Neutrophil (primary cell): ENCODE measurements at regions not wholly inside any gene's neighbourhood (a gene's known extent, or its start where the extent isn't known, plus 50 kb on each side); places are given as distances from the start of the nearest gene placed in this dataset.
"Not testable (repeated sequence)": the region's sequence is repeated elsewhere in the genome, so short reads cannot be mapped to it uniquely, and the experiment has no call there.

Experiments
- H3K27ac ChIP-seq: fragments of 200-600 bp; sonication (generic); 2 replicates; pipeline ENCODE4 v1.5.1; 2016; ENCODE audit warnings: mild to moderate bottlenecking, moderate library complexity
- H3K27me3 ChIP-seq: fragments of 200-600 bp; sonication (generic); 2 replicates; pipeline ENCODE4 v1.6.0; 2016; ENCODE audit warnings: mild to moderate bottlenecking
- H3K36me3 ChIP-seq: fragments of 200-600 bp; sonication (generic); 2 replicates; pipeline ENCODE4 v1.5.1; 2017
- H3K4me1 ChIP-seq, 2 experiments: fragments of 200-600 bp in 1 of 2; sonication (generic) in 1 of 2; 1 replicate in 1 of 2; 2 replicates in 1 of 2; pipeline versions ENCODE4 v1.5.1 to v1.6.1; 2013 to 2016; ENCODE audit warnings: low read depth in 1 of 2, low read length in 1 of 2, mild to moderate bottlenecking in 1 of 2, moderate library complexity in 1 of 2; ENCODE audit not compliant: control insufficient read depth in 1 of 2, insufficient read depth in 1 of 2
- H3K4me3 ChIP-seq, 2 experiments: fragments of 200-600 bp in 1 of 2; sonication (generic) in 1 of 2; 1 replicate in 1 of 2; 2 replicates in 1 of 2; pipeline ENCODE4 v1.5.1; 2013 to 2016; ENCODE audit warnings: low read depth in 1 of 2, low read length in 1 of 2, mild to moderate bottlenecking in 1 of 2, moderate library complexity in 1 of 2
- H3K9me3 ChIP-seq: fragments of 200-600 bp; sonication (generic); 2 replicates; pipeline ENCODE4 v1.5.1; 2016
- TF ChIP-seq, protein P1 (sequence below): fragments of 200-600 bp; sonication (generic); IDR thresholded peaks from 2 replicates; pipeline ENCODE4 v1.5.1; 2016; ENCODE audit warnings: antibody characterized with exemption

DNA sequence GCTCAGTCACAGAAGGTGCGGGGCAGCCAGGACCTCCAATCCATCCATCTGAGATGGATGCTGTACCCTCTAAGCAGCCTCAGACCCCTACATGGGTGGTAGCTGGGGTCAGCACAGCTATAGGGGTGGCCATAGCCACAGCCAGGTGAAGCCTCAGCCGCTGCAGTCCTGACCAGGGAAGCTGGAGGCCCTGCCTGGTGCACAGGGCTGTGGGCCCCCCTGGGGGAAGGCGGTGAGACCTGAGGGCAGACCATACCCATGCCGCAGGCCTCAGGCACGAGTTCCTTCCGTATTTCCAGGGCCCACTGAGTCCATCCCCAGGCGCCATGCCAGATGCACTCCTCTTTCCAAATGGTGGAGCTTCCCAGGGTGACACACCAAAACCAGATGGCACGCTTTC is 96.6 kb upstream of the KDM7A start:
- no peaks in the 10 kb centered on the region for H3K36me3 ChIP-seq
- no peak overlapping the region for H3K4me3 ChIP-seq
- H3K9me3 ChIP-seq, result no peaks in the 10 kb centered on the region
- peaks cover 0 to 8% of the 10 kb centered on the region in 2 experiments for H3K4me1 ChIP-seq
- no peak overlapping the region for H3K27ac ChIP-seq
- TF ChIP-seq, protein P1, sequence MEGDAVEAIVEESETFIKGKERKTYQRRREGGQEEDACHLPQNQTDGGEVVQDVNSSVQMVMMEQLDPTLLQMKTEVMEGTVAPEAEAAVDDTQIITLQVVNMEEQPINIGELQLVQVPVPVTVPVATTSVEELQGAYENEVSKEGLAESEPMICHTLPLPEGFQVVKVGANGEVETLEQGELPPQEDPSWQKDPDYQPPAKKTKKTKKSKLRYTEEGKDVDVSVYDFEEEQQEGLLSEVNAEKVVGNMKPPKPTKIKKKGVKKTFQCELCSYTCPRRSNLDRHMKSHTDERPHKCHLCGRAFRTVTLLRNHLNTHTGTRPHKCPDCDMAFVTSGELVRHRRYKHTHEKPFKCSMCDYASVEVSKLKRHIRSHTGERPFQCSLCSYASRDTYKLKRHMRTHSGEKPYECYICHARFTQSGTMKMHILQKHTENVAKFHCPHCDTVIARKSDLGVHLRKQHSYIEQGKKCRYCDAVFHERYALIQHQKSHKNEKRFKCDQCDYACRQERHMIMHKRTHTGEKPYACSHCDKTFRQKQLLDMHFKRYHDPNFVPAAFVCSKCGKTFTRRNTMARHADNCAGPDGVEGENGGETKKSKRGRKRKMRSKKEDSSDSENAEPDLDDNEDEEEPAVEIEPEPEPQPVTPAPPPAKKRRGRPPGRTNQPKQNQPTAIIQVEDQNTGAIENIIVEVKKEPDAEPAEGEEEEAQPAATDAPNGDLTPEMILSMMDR, result no peak
- peaks cover 7% of the 10 kb centered on the region for H3K27me3 ChIP-seq

DNA sequence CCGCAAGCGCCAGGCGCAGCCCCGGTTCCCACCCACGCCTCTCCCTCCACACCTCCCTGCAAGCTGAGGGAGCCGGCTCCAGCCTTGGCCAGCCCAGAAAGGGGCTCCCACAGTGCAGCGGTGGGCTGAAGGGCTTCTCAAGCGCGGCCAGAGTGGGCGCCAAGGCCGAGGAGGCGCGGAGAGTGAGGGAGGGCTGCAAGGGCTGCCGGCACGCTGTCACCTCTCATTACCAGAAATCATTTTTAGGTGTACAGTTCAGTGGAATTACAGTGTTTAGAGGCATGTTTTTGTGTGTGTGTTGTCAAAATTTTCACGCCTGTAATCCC is 94.8 kb upstream of the KDM7A start:
- H3K36me3 ChIP-seq, H3K27ac ChIP-seq, H3K4me3 ChIP-seq, H3K4me1 ChIP-seq, H3K27me3 ChIP-seq, H3K9me3 ChIP-seq: not testable (repeated sequence)

DNA sequence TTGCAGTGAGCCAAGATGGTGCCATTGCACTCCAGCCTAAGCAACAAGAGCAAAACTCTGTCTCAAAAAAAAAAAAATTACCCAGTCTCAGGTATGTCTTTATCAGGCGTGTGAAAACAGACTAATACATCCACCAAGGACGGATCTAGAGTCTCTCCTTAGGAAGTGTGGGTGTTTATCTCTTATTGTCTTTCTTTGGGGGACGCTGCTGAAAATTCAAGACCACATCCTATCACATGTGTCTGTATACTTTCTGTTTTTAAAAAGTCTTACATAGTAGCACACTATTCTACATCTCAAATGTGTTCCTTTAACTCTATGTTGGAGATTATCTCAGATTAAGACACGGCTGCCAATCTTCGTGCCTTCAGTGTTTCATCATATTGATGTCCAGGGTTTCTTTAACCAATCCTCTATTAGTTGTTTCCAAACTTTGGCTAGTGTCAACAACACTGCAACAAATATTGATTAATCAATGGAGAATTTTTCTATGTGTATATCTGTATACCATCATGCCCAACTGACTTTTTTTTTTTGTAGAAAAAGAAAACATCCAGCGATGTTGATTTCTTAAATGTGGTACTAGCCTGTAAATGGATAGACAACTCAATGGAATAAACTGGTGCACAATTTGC is 92.3 kb upstream of the KDM7A start:
- peaks cover 3 to 4% of the 10 kb centered on the region in 2 experiments for H3K4me1 ChIP-seq
- H3K36me3 ChIP-seq, result no peaks in the 10 kb centered on the region
- TF ChIP-seq, protein P1, result no peak
- no peak overlapping the region for H3K4me3 ChIP-seq
- no peak overlapping the region for H3K27ac ChIP-seq
- H3K27me3 ChIP-seq, result no peaks in the 10 kb centered on the region
- H3K9me3 ChIP-seq, result no peaks in the 10 kb centered on the region

DNA sequence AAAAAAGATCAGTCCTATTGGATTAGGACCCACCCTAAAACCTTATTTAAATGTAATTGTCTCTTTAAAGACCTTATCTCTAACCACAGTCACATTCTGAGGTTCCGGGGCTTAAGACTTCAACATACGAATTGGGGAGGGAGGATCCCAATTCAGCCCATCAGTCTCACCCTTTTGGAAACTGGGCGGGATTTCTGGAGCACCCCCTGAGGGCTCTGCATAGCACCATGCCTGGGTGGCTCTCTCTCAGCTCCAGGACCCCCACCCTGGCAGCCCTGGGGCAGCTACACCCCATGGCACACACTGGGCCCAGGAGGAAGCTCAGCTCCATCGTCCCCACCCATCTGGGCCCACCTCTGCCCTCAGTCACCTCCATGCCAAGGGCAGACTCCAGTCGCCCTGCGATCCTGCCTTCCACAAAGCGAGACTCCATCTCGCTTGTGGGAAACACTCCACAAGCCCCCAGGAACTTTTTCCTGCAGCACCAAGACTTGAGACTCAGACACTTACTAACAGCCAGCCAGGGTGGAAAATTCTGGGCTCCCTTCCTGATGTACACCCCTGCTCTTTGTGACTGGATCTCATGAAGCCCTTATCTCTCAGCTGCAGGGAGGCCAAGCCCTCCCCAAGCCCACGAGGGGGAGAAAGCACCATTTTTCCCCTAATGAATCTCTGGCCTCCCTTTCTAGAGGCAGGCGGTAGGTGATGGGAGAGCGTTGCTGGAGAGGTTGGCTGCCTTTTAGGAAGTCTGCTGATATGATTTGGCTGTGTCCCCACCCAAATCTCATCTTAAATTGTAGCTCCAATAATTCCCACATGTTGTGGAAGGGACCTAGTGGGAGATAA is 90.8 kb upstream of the KDM7A start:
- Histone ChIP-seq H3K36me3 (no peaks in the 10 kb centered on the region), H3K4me3 (no peak overlapping the region), H3K27ac (no peak overlapping the region), H3K27me3 (no peaks in the 10 kb centered on the region), H3K9me3 (no peaks in the 10 kb centered on the region), H3K4me1 (peaks cover 18 to 20% of the 10 kb centered on the region in 2 experiments)
- TF ChIP-seq, protein P1, result no peak

DNA sequence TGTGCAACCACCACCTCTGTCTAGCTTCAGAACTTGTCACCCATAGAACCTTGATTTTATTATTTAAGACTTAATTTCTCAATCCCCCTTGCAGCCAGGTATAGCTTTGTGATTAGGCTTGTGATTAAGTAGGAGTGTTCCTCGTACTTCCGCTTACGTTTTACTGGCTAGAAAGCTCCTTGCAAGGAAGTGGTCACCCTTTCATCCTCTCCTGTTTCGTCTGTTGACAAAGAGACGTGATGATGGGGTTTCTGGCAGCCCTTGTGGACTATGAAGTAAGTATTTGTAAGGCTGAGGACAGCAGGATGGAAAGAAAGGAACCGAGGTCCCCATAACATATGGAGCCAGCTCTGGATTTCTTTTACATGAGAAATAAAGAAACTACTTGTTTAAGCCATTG is 86.5 kb upstream of the KDM7A start:
- Histone ChIP-seq H3K27me3 (no peaks in the 10 kb centered on the region), H3K4me3 (peak overlapping the region in 1 of 2 experiments; percentile 15), H3K4me1 (peaks cover 45 to 49% of the 10 kb centered on the region in 2 experiments), H3K27ac (peak overlapping the region; percentile 83), H3K36me3 (no peaks in the 10 kb centered on the region), H3K9me3 (no peaks in the 10 kb centered on the region)
- TF ChIP-seq, protein P1, result no peak

DNA sequence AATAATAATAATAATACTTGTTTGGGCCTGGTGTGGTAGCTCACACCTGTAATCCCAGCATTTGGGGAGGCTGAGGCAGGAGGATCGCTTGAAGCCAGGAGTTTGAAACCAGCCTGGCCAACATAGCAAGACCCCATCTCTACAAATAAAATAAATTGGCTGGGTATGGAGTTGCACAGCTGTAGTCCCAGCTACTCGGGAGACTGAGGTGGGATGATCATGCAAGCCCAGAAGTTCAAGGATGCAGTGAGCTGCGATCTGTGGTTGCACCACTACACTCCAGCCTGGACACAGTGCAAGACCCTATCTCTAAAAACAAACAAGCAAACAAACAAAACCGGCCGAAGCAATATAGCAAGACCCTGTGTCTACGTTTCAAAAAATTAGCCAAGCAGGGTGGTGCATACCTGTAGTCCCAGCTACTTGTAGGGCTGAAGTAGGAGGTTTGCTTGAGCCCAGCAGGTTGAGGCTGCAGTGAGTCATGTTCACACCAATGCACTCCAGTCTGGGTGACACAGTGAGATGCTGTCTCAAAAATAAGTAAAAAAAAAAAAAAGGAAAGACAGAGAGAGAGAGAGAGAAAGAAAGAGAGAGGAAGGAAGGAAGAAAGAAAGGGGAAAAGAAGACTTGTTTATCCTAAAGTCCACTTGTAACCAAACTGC is 85.6 kb upstream of the KDM7A start:
- TF ChIP-seq, protein P1, result no peak
- no peaks in the 10 kb centered on the region for H3K9me3 ChIP-seq
- no peaks in the 10 kb centered on the region for H3K36me3 ChIP-seq
- no peak overlapping the region for H3K4me3 ChIP-seq
- H3K27me3 ChIP-seq, result no peaks in the 10 kb centered on the region
- peak overlapping the region; percentile 83 for H3K27ac ChIP-seq
- peaks cover 45 to 49% of the 10 kb centered on the region in 2 experiments for H3K4me1 ChIP-seq
